ENCODE measurements at regions not wholly inside any gene's neighbourhood (a gene's known extent, or its start where the extent isn't known, plus 50 kb on each side); places are given as distances from the start of the nearest gene placed in this dataset.
"Not testable (repeated sequence)": the region's sequence is repeated elsewhere in the genome, so short reads cannot be mapped to it uniquely, and the experiment has no call there.

GRCh38 chr15:20184879-20185278 is 356.7 kb downstream of the GOLGA6L6 start:
- not testable (repeated sequence) for H3K9me3 Mint-ChIP-seq; ATAC-seq (replicated peaks); H3K27ac Mint-ChIP-seq; H3K36me3 Mint-ChIP-seq (ENCODE audit: low read depth); H3K4me3 Mint-ChIP-seq; H3K4me1 Mint-ChIP-seq; H3K27me3 Mint-ChIP-seq

GRCh38 chr15:20168221-20168620 is 373.4 kb downstream of the GOLGA6L6 start:
- not testable (repeated sequence) for H3K27me3 Mint-ChIP-seq; ATAC-seq (replicated peaks); H3K36me3 Mint-ChIP-seq (ENCODE audit: low read depth); H3K4me1 Mint-ChIP-seq; H3K4me3 Mint-ChIP-seq; H3K27ac Mint-ChIP-seq; H3K9me3 Mint-ChIP-seq

GRCh38 chr15:20153528-20153927 is 388.1 kb downstream of the GOLGA6L6 start:
- H3K4me1 Mint-ChIP-seq; H3K27ac Mint-ChIP-seq; H3K4me3 Mint-ChIP-seq; H3K36me3 Mint-ChIP-seq (ENCODE audit: low read depth); ATAC-seq (replicated peaks); H3K9me3 Mint-ChIP-seq; H3K27me3 Mint-ChIP-seq: not testable (repeated sequence)

- H3K27me3 Mint-ChIP-seq; ATAC-seq (replicated peaks); H3K9me3 Mint-ChIP-seq; H3K4me3 Mint-ChIP-seq; H3K4me1 Mint-ChIP-seq; H3K36me3 Mint-ChIP-seq (ENCODE audit: low read depth); H3K27ac Mint-ChIP-seq: not testable (repeated sequence)
These were observed 392.9 kb downstream of the GOLGA6L6 start for GRCh38 chr15:20148679-20149078.

- not testable (repeated sequence) for ATAC-seq (replicated peaks); H3K4me3 Mint-ChIP-seq; H3K36me3 Mint-ChIP-seq (ENCODE audit: low read depth); H3K27ac Mint-ChIP-seq; H3K4me1 Mint-ChIP-seq; H3K9me3 Mint-ChIP-seq; H3K27me3 Mint-ChIP-seq
These were observed 393.6 kb downstream of the GOLGA6L6 start for GRCh38 chr15:20148008-20148407.

GRCh38 chr15:20144333-20145036 is 397.1 kb downstream of the GOLGA6L6 start:
- not testable (repeated sequence) for ATAC-seq (replicated peaks); H3K4me3 Mint-ChIP-seq; H3K9me3 Mint-ChIP-seq; H3K27me3 Mint-ChIP-seq; H3K27ac Mint-ChIP-seq; H3K4me1 Mint-ChIP-seq; H3K36me3 Mint-ChIP-seq (ENCODE audit: low read depth)

GRCh38 chr15:20142906-20143305 is 398.7 kb downstream of the GOLGA6L6 start:
- H3K4me1 Mint-ChIP-seq; H3K27me3 Mint-ChIP-seq; H3K9me3 Mint-ChIP-seq; H3K27ac Mint-ChIP-seq; ATAC-seq (replicated peaks); H3K36me3 Mint-ChIP-seq (ENCODE audit: low read depth); H3K4me3 Mint-ChIP-seq: not testable (repeated sequence)

GRCh38 chr15:20142410-20142809 is 399.2 kb downstream of the GOLGA6L6 start:
- H3K27me3 Mint-ChIP-seq; H3K4me3 Mint-ChIP-seq; H3K27ac Mint-ChIP-seq; H3K36me3 Mint-ChIP-seq (ENCODE audit: low read depth); ATAC-seq (replicated peaks); H3K9me3 Mint-ChIP-seq; H3K4me1 Mint-ChIP-seq: not testable (repeated sequence)

GRCh38 chr15:20124668-20125067 is 416.9 kb downstream of the GOLGA6L6 start:
- ATAC-seq (replicated peaks); H3K36me3 Mint-ChIP-seq (ENCODE audit: low read depth): not testable (repeated sequence)

GRCh38 chr15:20106026-20106425 is 435.6 kb downstream of the GOLGA6L6 start:
- H3K27me3 Mint-ChIP-seq, result no peaks in the 10 kb centered on the region
- no peak overlapping the region for H3K4me3 Mint-ChIP-seq
- no peak overlapping the region for H3K27ac Mint-ChIP-seq
- H3K4me1 Mint-ChIP-seq, result no peaks in the 10 kb centered on the region
- ATAC-seq (replicated peaks), result no peak
- H3K36me3 Mint-ChIP-seq (ENCODE audit: low read depth), result no peaks in the 10 kb centered on the region
- no peaks in the 10 kb centered on the region for H3K9me3 Mint-ChIP-seq

More at GRCh38 chr15:20124668-20125067, 416.9 kb downstream of the GOLGA6L6 start:
- not testable (repeated sequence) for H3K9me3 Mint-ChIP-seq, H3K27me3 Mint-ChIP-seq, H3K4me3 Mint-ChIP-seq, H3K4me1 Mint-ChIP-seq, H3K27ac Mint-ChIP-seq

GRCh38 chr15:20105011-20105990 is 436.3 kb downstream of the GOLGA6L6 start:
- not testable (repeated sequence) for H3K9me3 Mint-ChIP-seq; H3K36me3 Mint-ChIP-seq (ENCODE audit: low read depth); H3K4me1 Mint-ChIP-seq; H3K4me3 Mint-ChIP-seq; ATAC-seq (replicated peaks); H3K27ac Mint-ChIP-seq; H3K27me3 Mint-ChIP-seq

GRCh38 chr15:20104551-20104950 is 437.0 kb downstream of the GOLGA6L6 start:
- not testable (repeated sequence) for H3K4me1 Mint-ChIP-seq; H3K9me3 Mint-ChIP-seq; H3K36me3 Mint-ChIP-seq (ENCODE audit: low read depth); H3K27me3 Mint-ChIP-seq; ATAC-seq (replicated peaks); H3K4me3 Mint-ChIP-seq; H3K27ac Mint-ChIP-seq

- H3K36me3 Mint-ChIP-seq (ENCODE audit: low read depth); H3K4me3 Mint-ChIP-seq; ATAC-seq (replicated peaks); H3K9me3 Mint-ChIP-seq; H3K4me1 Mint-ChIP-seq; H3K27me3 Mint-ChIP-seq; H3K27ac Mint-ChIP-seq: not testable (repeated sequence)
These were observed 438.7 kb downstream of the GOLGA6L6 start for GRCh38 chr15:20102862-20103261.

- H3K4me1 Mint-ChIP-seq; ATAC-seq (replicated peaks); H3K4me3 Mint-ChIP-seq; H3K9me3 Mint-ChIP-seq; H3K27ac Mint-ChIP-seq; H3K36me3 Mint-ChIP-seq (ENCODE audit: low read depth); H3K27me3 Mint-ChIP-seq: not testable (repeated sequence)
These were observed 439.4 kb downstream of the GOLGA6L6 start for GRCh38 chr15:20102209-20102608.

- not testable (repeated sequence) for H3K27ac Mint-ChIP-seq; H3K9me3 Mint-ChIP-seq; H3K4me1 Mint-ChIP-seq; H3K4me3 Mint-ChIP-seq; H3K36me3 Mint-ChIP-seq (ENCODE audit: low read depth); H3K27me3 Mint-ChIP-seq; ATAC-seq (replicated peaks)
These were observed 440.3 kb downstream of the GOLGA6L6 start for GRCh38 chr15:20101281-20101680.
